ENCODE measurements at regions not wholly inside any gene's neighbourhood (a gene's known extent, or its start where the extent isn't known, plus 50 kb on each side); places are given as distances from the start of the nearest gene placed in this dataset.

DNA sequence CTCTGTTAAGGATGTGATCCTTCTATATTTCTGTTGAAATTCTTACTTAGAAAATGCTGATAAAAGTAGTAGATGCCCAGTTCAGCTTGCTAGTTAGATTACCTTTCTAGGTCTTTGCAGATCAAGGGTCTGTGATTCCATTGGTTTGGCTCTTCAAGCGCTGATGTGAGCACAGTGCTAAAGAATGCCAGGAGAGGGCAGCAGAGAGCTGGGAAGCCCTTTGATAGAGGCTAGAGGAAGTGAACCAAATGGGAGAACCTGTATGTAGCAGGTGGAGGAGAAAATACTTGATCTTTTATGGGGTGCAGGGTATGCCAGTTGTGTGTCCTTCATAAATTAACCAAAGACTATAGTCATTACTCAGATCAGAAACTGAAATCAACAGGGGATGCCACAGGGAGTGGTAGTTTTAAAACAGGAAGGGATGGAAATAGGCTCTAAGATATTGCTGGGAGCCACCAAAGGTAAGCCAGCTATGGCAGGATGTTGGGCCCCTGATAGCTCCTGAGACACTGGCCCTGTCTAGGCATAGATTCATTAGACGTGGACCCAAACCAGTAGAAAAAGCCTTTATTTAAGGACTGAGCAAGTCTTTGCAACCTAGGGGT is 677.4 kb downstream of the SQOR start:
- DNase-seq (ENCODE audit: low spot score), result peak; percentile 69
- H4K20me1 ChIP-seq (ENCODE audit: insufficient read depth, low read length), result no peaks in the 10 kb centered on the region
- TF ChIP-seq, protein P1, sequence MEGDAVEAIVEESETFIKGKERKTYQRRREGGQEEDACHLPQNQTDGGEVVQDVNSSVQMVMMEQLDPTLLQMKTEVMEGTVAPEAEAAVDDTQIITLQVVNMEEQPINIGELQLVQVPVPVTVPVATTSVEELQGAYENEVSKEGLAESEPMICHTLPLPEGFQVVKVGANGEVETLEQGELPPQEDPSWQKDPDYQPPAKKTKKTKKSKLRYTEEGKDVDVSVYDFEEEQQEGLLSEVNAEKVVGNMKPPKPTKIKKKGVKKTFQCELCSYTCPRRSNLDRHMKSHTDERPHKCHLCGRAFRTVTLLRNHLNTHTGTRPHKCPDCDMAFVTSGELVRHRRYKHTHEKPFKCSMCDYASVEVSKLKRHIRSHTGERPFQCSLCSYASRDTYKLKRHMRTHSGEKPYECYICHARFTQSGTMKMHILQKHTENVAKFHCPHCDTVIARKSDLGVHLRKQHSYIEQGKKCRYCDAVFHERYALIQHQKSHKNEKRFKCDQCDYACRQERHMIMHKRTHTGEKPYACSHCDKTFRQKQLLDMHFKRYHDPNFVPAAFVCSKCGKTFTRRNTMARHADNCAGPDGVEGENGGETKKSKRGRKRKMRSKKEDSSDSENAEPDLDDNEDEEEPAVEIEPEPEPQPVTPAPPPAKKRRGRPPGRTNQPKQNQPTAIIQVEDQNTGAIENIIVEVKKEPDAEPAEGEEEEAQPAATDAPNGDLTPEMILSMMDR (conservative IDR thresholded peaks at IDR 0.05; ENCODE audit: low read length), result peak; percentile 90
- TF ChIP-seq EZH2phosphoT487 (IDR thresholded peaks at IDR 0.05; ENCODE audit: borderline replicate concordance, low read depth, low read length), result no peak
- no peaks in the 10 kb centered on the region for H3K9me2 ChIP-seq (ENCODE audit: insufficient read depth, low read length)
- H3K4me1 ChIP-seq (ENCODE audit: insufficient read depth, low read length, poor library complexity, severe bottlenecking), result no peaks in the 10 kb centered on the region
- ChIA-PET CTCF (ENCODE audit: unreplicated experiment) (no interaction called here), POLR2A (interaction anchor here (0.7 to 1.3 kb wide), 2 partner anchors 13 to 14 kb away, joined by 3 to 4 read pairs; no protein-coding TSS in a partner anchor)
- H3K79me2 ChIP-seq (ENCODE audit: insufficient read depth, low read depth, low read length), result no peaks in the 10 kb centered on the region
- H2AFZ ChIP-seq (ENCODE audit: low read length), result no peak overlapping the region
- no peak overlapping the region for H3K4me3 ChIP-seq (ENCODE audit: low read depth, low read length, poor library complexity, severe bottlenecking)
- H3K4me2 ChIP-seq (ENCODE audit: low read length), result no peak overlapping the region
- H3K27ac ChIP-seq (ENCODE audit: low read depth, low read length, poor library complexity, severe bottlenecking), result no peak overlapping the region
- intact Hi-C loops (cut with micrococcal nuclease; ENCODE audit: unreplicated experiment), result loop anchor here (5.0 to 10.0 kb wide), 2 partner anchors 600 to 1673 kb away; no protein-coding TSS in a partner anchor
- no peaks in the 10 kb centered on the region for H3K36me3 ChIP-seq (ENCODE audit: insufficient read depth, low read length)
- no peaks in the 10 kb centered on the region for H3K9me3 ChIP-seq (ENCODE audit: low read length)
- no TSS peak for BruUV-seq (replicated peaks)

DNA sequence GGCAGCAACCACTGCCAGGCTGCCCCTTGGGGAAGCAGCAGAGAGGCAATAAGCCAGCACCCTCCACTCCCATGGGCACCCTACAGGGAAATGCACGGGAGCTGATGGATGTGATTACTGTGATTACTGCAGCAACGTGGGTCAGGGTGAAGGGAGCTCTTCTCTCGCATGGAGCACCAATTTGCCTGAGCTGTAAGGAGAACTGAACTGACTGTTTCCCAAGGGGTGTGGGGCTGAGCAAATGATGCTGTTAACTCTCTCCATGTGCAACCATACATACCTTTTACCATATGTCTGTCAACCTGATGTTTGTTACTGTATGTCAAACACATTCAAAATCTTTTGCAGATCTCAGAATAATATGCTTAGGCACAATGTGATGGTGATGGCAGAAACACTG is 680.6 kb downstream of the SQOR start:
- H4K20me1 ChIP-seq (ENCODE audit: insufficient read depth, low read length), result no peaks in the 10 kb centered on the region
- POLR2A ChIA-PET, result no interaction called here

DNA sequence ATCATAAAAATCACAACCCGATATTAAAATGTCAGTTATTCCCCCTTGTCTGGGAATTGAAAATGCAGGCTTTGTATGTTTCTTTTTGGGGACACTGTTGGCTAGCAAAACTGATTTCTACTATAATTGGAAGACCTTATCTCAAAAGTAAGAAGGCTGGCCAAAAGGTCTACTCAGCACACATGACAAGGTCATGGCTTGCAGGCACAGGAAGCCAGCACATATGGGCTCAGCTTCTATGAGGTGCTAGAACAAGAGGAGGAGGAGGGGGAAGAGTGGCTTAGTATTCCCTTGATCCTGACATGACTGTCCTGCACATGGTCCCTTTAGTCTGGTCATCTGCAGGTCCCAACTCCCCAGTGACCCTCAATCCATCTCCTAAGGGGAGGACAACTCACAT is 681.2 kb downstream of the SQOR start:
- no peak overlapping the region for H3K27ac ChIP-seq (ENCODE audit: low read depth, low read length, poor library complexity, severe bottlenecking)

More for the DNA sequence above, 680.6 kb downstream of the SQOR start:
- Histone ChIP-seq H3K36me3 (ENCODE audit: insufficient read depth, low read length) (no peaks in the 10 kb centered on the region), H2AFZ (ENCODE audit: low read length) (no peak overlapping the region), H3K9me2 (ENCODE audit: insufficient read depth, low read length) (no peaks in the 10 kb centered on the region), H3K27ac (ENCODE audit: low read depth, low read length, poor library complexity, severe bottlenecking) (no peak overlapping the region), H3K79me2 (ENCODE audit: insufficient read depth, low read depth, low read length) (no peaks in the 10 kb centered on the region), H3K9me3 (ENCODE audit: low read length) (no peaks in the 10 kb centered on the region), H3K4me1 (ENCODE audit: insufficient read depth, low read length, poor library complexity, severe bottlenecking) (no peaks in the 10 kb centered on the region), H3K4me3 (ENCODE audit: low read depth, low read length, poor library complexity, severe bottlenecking) (no peak overlapping the region), H3K4me2 (ENCODE audit: low read length) (no peak overlapping the region)
- intact Hi-C loops (cut with micrococcal nuclease; ENCODE audit: unreplicated experiment), result loop anchor here (10.0 kb wide), 1 partner anchor 1669 kb away; no protein-coding TSS in a partner anchor
- no peak for DNase-seq (ENCODE audit: low spot score)
- TF ChIP-seq, protein P1 (conservative IDR thresholded peaks at IDR 0.05; ENCODE audit: low read length), result no peak
- TF ChIP-seq EZH2phosphoT487 (IDR thresholded peaks at IDR 0.05; ENCODE audit: borderline replicate concordance, low read depth, low read length), result no peak
- CTCF ChIA-PET (ENCODE audit: unreplicated experiment), result no interaction called here
- no TSS peak for BruUV-seq (replicated peaks)

More for the DNA sequence above, 681.2 kb downstream of the SQOR start:
- intact Hi-C loops (cut with micrococcal nuclease; ENCODE audit: unreplicated experiment), result loop anchor here (10.0 kb wide), 1 partner anchor 1669 kb away; no protein-coding TSS in a partner anchor
- Histone ChIP-seq H3K79me2 (ENCODE audit: insufficient read depth, low read depth, low read length) (no peaks in the 10 kb centered on the region), H3K4me2 (ENCODE audit: low read length) (no peak overlapping the region), H3K9me3 (ENCODE audit: low read length) (no peaks in the 10 kb centered on the region), H2AFZ (ENCODE audit: low read length) (no peak overlapping the region), H3K36me3 (ENCODE audit: insufficient read depth, low read length) (no peaks in the 10 kb centered on the region), H3K4me3 (ENCODE audit: low read depth, low read length, poor library complexity, severe bottlenecking) (no peak overlapping the region), H4K20me1 (ENCODE audit: insufficient read depth, low read length) (no peaks in the 10 kb centered on the region), H3K4me1 (ENCODE audit: insufficient read depth, low read length, poor library complexity, severe bottlenecking) (no peaks in the 10 kb centered on the region), H3K9me2 (ENCODE audit: insufficient read depth, low read length) (no peaks in the 10 kb centered on the region)
- POLR2A ChIA-PET, result no interaction called here
- BruUV-seq (replicated peaks), result no TSS peak
- TF ChIP-seq, protein P1 (conservative IDR thresholded peaks at IDR 0.05; ENCODE audit: low read length), result no peak
- no peak for TF ChIP-seq EZH2phosphoT487 (IDR thresholded peaks at IDR 0.05; ENCODE audit: borderline replicate concordance, low read depth, low read length)
- CTCF ChIA-PET (ENCODE audit: unreplicated experiment), result no interaction called here
- no peak for DNase-seq (ENCODE audit: low spot score)

All from OCI-LY7 (cell line).